ENCODE measurements at regions not wholly inside any gene's neighbourhood (a gene's known extent, or its start where the extent isn't known, plus 50 kb on each side); places are given as distances from the start of the nearest gene placed in this dataset.

DNA sequence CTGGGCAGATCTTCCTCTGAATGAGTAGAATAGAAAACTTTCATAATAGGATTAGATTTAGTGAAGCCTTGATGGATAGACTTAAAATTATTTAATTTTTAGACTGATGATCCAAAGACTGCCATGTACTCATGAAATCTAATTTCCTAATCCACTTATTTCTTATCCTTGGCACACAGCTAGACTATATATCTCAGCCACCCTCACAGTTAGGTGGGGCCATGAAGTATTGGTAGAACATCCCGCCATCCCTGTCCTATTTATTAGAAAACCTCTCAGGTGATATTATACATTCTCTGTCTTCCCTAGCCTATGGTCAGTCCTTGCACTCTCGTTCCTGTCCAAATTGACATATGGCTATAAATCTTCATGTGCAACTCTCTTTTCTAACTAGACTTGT lies 110.9 kb downstream of the FAM170A start:
- TF ChIP-seq, protein P1, sequence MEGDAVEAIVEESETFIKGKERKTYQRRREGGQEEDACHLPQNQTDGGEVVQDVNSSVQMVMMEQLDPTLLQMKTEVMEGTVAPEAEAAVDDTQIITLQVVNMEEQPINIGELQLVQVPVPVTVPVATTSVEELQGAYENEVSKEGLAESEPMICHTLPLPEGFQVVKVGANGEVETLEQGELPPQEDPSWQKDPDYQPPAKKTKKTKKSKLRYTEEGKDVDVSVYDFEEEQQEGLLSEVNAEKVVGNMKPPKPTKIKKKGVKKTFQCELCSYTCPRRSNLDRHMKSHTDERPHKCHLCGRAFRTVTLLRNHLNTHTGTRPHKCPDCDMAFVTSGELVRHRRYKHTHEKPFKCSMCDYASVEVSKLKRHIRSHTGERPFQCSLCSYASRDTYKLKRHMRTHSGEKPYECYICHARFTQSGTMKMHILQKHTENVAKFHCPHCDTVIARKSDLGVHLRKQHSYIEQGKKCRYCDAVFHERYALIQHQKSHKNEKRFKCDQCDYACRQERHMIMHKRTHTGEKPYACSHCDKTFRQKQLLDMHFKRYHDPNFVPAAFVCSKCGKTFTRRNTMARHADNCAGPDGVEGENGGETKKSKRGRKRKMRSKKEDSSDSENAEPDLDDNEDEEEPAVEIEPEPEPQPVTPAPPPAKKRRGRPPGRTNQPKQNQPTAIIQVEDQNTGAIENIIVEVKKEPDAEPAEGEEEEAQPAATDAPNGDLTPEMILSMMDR (IDR thresholded peaks at IDR 0.05; ENCODE audit: unreplicated experiment), result no peak
- H3K27ac Mint-ChIP-seq, result no peak overlapping the region
- H3K36me3 Mint-ChIP-seq, result no peaks in the 10 kb centered on the region
- DNase-seq (ENCODE audit: low spot score in 2 of 2, unreplicated experiment in 2 of 2), result no peak
- no peaks in the 10 kb centered on the region for H3K9me3 Mint-ChIP-seq
- no peak overlapping the region for H3K4me3 Mint-ChIP-seq
- H3K27me3 Mint-ChIP-seq (ENCODE audit: low read depth), result peaks cover 3% of the 10 kb centered on the region
- no peaks in the 10 kb centered on the region for H3K4me1 Mint-ChIP-seq

DNA sequence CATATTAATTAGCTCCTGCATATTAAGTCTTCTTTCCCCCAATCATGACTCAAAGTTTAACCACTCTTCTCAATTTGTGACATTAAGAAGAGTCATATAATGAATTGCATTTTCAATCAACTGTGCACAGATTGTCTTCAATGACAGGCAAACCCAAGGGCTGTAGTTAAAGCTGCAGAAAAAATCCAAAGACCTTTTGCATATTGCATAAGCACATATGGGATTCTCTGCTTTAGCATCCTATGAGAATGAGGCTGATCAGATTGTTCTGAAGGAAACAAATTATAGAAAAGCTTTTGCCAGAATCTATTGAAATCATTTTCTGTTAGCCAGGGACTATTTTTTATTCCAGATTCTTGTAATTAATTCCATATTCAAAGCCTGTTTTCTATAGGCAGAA lies 112.3 kb downstream of the FAM170A start:
- DNase-seq (ENCODE audit: low spot score in 2 of 2, unreplicated experiment in 2 of 2), result no peak
- Mint-ChIP-seq H3K27me3 (ENCODE audit: low read depth) (peaks cover 3% of the 10 kb centered on the region), H3K36me3 (no peaks in the 10 kb centered on the region), H3K27ac (no peak overlapping the region), H3K4me3 (no peak overlapping the region), H3K9me3 (no peaks in the 10 kb centered on the region), H3K4me1 (no peaks in the 10 kb centered on the region)
- TF ChIP-seq, protein P1 (IDR thresholded peaks at IDR 0.05; ENCODE audit: unreplicated experiment), result no peak

- no peak for DNase-seq (ENCODE audit: low spot score in 2 of 2, unreplicated experiment in 2 of 2)
- no peaks in the 10 kb centered on the region for H3K4me1 Mint-ChIP-seq
- H3K27me3 Mint-ChIP-seq (ENCODE audit: low read depth), result peaks cover 3% of the 10 kb centered on the region
- TF ChIP-seq, protein P1 (IDR thresholded peaks at IDR 0.05; ENCODE audit: unreplicated experiment), result no peak
- H3K27ac Mint-ChIP-seq, result no peak overlapping the region
- H3K9me3 Mint-ChIP-seq, result no peaks in the 10 kb centered on the region
- no peaks in the 10 kb centered on the region for H3K36me3 Mint-ChIP-seq
- H3K4me3 Mint-ChIP-seq, result no peak overlapping the region
Measured at GRCh38 chr5:119742311-119742710, 113.0 kb downstream of the FAM170A start.

GRCh38 chr5:119743927-119744326 lies 114.6 kb downstream of the FAM170A start:
- Mint-ChIP-seq H3K4me3 (no peak overlapping the region), H3K27ac (no peak overlapping the region), H3K9me3 (no peaks in the 10 kb centered on the region), H3K36me3 (no peaks in the 10 kb centered on the region), H3K27me3 (ENCODE audit: low read depth) (peaks cover 3% of the 10 kb centered on the region), H3K4me1 (no peaks in the 10 kb centered on the region)
- TF ChIP-seq, protein P1 (IDR thresholded peaks at IDR 0.05; ENCODE audit: unreplicated experiment), result peak; percentile 35
- no peak for DNase-seq (ENCODE audit: low spot score in 2 of 2, unreplicated experiment in 2 of 2)

GRCh38 chr5:119745976-119746375 lies 116.6 kb downstream of the FAM170A start:
- peaks cover 2% of the 10 kb centered on the region for H3K27me3 Mint-ChIP-seq (ENCODE audit: low read depth)
- no peak overlapping the region for H3K4me3 Mint-ChIP-seq
- no peaks in the 10 kb centered on the region for H3K4me1 Mint-ChIP-seq
- H3K9me3 Mint-ChIP-seq, result no peaks in the 10 kb centered on the region
- no peak for DNase-seq (ENCODE audit: low spot score in 2 of 2, unreplicated experiment in 2 of 2)
- no peaks in the 10 kb centered on the region for H3K36me3 Mint-ChIP-seq
- no peak overlapping the region for H3K27ac Mint-ChIP-seq
- TF ChIP-seq, protein P1 (IDR thresholded peaks at IDR 0.05; ENCODE audit: unreplicated experiment), result no peak

DNA sequence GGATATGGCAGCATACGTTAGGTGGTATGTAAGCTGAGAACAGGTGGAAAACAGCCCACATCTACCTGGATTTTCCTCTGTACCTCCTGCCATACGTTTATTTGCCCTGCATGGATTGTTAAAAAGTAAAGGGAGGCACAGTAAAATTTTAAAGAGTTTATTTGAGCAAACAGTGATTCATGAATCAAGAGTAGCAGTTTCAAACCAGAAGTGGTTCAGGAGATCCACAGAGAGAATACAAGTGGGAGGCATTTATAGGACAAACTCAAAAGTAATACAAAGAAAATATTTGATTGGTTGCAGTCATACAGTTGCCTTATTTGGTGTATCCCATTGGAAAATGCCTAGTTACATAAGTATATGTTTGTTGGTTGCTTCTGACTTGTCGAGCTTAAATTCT lies 117.6 kb downstream of the FAM170A start:
- Mint-ChIP-seq H3K4me1 (no peaks in the 10 kb centered on the region), H3K27ac (no peak overlapping the region), H3K4me3 (no peak overlapping the region), H3K9me3 (no peaks in the 10 kb centered on the region), H3K27me3 (ENCODE audit: low read depth) (no peaks in the 10 kb centered on the region), H3K36me3 (no peaks in the 10 kb centered on the region)
- no peak for DNase-seq (ENCODE audit: low spot score in 2 of 2, unreplicated experiment in 2 of 2)
- TF ChIP-seq, protein P1 (IDR thresholded peaks at IDR 0.05; ENCODE audit: unreplicated experiment), result no peak
